Fibroblast of skin of back (primary cell): ENCODE measurements at regions not wholly inside any gene's neighbourhood (a gene's known extent, or its start where the extent isn't known, plus 50 kb on each side); places are given as distances from the start of the nearest gene placed in this dataset.
"Not testable (repeated sequence)": the region's sequence is repeated elsewhere in the genome, so short reads cannot be mapped to it uniquely, and the experiment has no call there.

Source experiments
- DNase-seq: peaks from one replicate; pipeline ENCODE4 v3.0.0-alpha.2; 2013

GRCh38 chr3:167102071-167102470 is 278.0 kb downstream of the ZBBX start:
- no peak for DNase-seq

GRCh38 chr3:167100651-167101050 is 279.4 kb downstream of the ZBBX start:
- DNase-seq = no peak

DNA sequence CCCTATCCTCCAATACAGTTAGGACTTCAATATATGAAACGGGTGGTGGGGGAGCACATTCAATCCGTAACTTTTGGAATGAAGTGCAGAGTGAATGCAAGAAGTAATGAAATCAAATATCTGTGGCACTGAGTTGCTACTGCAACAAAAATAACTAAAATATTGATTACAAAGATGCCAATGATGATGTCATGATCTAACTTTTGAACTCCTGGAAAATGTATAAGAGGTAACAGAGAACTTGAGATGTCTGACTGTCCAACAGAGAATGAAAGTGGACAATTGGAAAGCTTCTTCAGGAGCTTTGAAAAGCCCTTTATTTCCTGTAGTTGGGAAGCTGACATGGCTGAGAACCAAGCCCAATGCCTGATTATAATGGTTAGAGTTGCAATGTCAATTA is 279.9 kb downstream of the ZBBX start:
- no peak for DNase-seq

DNA sequence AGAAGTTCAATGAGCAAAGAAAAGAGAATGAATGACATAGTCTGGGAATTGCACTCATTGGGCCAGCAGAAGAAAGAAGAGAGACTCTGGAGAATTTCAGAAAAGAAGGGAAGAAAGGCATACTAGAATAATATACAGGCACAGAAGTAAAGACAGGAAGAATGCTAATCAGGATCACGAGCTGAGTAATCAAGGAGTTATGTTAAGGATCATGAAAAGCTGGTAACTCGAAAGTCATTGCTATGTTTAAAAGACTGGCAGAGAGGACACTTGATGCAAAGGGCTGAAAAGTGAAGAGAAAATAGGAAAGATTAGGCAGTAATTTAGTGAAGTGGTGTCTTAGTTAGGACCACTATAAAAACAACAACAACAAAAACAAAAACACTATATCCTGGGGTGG is 284.1 kb downstream of the ZBBX start:
- no peak for DNase-seq

- no peak for DNase-seq
These were observed 285.5 kb downstream of the ZBBX start for GRCh38 chr3:167094632-167095031.

GRCh38 chr3:167091226-167091625 is 288.9 kb downstream of the ZBBX start:
- peak; percentile 11 for DNase-seq

DNA sequence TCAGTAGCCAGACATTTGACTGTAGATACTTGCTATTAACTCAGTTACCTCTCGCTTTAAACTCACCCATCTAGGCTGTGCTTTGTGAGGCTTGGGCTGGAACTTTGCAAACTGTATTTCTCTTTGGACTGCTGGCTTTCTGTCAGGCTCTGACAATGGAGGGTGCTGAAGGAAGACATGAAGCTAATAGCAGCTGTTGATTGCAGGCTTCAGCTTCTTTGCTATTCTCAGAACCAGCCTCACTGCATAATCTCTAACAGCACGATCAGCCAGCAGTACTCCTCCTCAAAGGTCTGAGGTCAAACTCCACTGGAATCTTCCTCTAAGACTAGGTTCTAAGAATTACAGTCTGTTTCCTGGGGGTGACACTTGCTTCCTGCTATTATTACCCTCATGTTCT is 295.6 kb downstream of the ZBBX start:
- DNase-seq = no peak

GRCh38 chr3:167078070-167078622 is 302.0 kb downstream of the ZBBX start:
- no peak for DNase-seq

DNA sequence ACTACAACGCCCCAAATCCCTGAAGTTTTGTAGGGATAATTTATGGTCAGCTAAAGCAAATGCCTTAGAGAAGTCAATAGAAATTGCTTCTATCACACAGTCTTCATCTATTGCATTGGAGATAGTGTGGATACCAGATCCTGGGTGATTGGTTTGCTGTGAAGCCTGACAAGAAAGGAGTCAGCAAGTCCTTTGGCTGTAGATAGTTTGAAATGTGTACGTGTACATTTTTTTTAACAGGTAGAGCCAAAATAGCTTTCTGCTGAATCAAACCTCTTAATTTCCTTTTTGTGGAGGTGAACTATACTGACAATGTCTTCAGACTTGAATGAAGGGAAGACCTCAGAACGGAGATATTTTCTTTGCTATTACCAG is 312.3 kb downstream of the ZBBX start:
- DNase-seq = no peak

GRCh38 chr3:167066977-167067786 is 312.9 kb downstream of the ZBBX start:
- no peak for DNase-seq

GRCh38 chr3:167057581-167057980 is 322.5 kb downstream of the ZBBX start:
- DNase-seq = no peak

DNA sequence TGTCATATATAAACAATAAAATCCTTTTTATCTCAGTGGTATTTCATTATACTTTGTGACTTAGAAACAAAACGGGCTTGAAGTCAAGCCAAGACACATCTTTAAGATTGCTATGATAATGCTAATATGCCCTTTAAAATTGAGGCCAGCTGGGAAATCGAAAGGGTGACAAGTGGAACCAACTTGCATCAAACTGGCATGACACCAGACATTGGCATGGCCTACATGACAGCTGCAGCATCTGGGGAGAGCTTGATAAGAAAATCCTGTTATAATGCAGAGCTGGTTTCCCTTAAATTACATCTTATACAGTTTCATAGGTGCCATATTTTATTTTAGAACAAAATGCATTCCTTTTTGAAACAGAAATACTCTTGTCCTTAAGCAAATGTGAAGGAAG is 325.2 kb downstream of the ZBBX start:
- no peak for DNase-seq

- no peak for DNase-seq
These were observed 328.7 kb downstream of the ZBBX start for GRCh38 chr3:167051421-167051820.

GRCh38 chr3:167033866-167034265 is 346.2 kb downstream of the ZBBX start:
- no peak for DNase-seq

DNA sequence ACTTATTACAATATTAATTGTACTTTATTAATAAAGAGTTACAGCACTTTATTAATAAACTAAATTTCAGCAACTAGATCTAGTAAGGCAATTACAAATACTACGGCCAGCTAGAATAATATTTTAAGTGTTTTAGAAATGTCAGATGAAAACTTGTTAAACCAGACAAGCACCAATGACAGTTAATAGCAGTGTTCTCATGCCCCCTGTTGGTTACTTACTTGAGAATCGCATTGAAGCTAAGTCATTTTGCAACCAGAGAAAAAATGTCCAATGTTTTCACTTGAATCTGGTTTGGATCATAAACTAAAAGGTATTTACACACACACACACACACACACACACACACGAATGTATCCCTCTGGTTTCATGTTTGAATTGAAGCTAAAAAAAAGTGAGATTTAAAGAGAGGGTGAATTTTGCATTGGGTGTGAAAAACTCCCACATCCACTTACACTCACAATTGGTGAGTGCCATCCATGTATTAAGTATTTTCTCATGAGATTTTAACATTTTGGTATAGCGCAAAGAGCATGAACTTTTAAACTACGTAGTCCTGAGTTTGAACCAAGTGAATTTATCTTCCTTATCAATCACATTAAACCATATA is 347.7 kb downstream of the ZBBX start:
- peak; percentile 69 for DNase-seq

DNA sequence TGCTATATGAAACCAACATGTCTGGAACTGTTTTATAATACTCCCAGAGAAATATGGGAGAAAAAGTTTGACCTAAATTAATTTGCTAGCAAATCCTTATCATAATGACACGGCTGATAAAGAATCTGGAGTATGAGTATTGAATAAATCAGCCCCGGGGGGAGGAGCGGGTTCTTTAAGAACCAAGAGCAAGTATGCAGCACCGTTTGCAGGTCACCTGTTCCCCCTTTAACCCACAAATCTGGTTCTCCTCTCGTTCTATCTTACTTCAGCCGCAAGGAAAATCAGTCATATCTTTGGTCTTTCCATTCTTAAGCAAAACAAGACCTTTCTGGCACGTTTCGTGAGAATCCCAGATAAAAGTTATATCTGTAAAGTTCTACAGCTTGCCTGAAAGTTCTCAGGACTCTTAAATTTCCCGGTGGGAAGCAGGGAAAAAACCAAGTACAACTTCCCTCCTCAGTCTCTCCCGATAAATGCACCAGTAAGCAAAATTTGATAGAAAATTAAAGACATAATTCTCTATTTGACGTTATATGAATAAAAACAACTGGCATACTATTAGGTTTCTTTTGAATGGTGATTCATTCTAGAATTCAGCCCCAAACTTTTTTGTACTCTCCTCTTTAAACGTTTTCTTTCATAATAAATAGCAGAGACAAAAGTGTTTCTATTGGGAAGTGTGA is 348.6 kb downstream of the ZBBX start:
- DNase-seq = no peak

GRCh38 chr3:167030082-167030725 is 349.9 kb downstream of the ZBBX start:
- no peak for DNase-seq

GRCh38 chr3:167019503-167019902 is 360.6 kb downstream of the ZBBX start:
- DNase-seq = not testable (repeated sequence)

GRCh38 chr3:167018591-167019111 is 361.4 kb downstream of the ZBBX start:
- DNase-seq = not testable (repeated sequence)

- no peak for DNase-seq
These were observed 367.4 kb downstream of the ZBBX start for GRCh38 chr3:167012691-167013090.

- no peak for DNase-seq
These were observed 371.3 kb downstream of the ZBBX start for GRCh38 chr3:167008791-167009190.

GRCh38 chr3:167001374-167001773 is 378.7 kb downstream of the ZBBX start:
- DNase-seq = no peak
